Glutamatergic neuron (in vitro differentiated cells): ENCODE measurements at regions not wholly inside any gene's neighbourhood (a gene's known extent, or its start where the extent isn't known, plus 50 kb on each side); places are given as distances from the start of the nearest gene placed in this dataset.

Experiments used
- DNase-seq: peaks from one replicate; pipeline ENCODE4 v3.0.0; 2022
- H3K27ac Mint-ChIP-seq: one replicate; pipeline ENCODE4 v1.8.0; 2020; ENCODE audit warnings: mild to moderate bottlenecking, mixed read lengths, inconsistent platforms; ENCODE audit not compliant: unreplicated experiment
- H3K27me3 Mint-ChIP-seq: one replicate; pipeline ENCODE4 v1.8.0; 2020; ENCODE audit warnings: mild to moderate bottlenecking, moderate library complexity, mixed read lengths, inconsistent platforms; ENCODE audit not compliant: unreplicated experiment
- H3K36me3 Mint-ChIP-seq: one replicate; pipeline ENCODE4 v1.8.0; 2020; ENCODE audit warnings: mild to moderate bottlenecking, mixed read lengths, inconsistent platforms; ENCODE audit not compliant: unreplicated experiment
- H3K4me1 Mint-ChIP-seq: one replicate; pipeline ENCODE4 v1.8.0; 2020; ENCODE audit warnings: mild to moderate bottlenecking, low read depth, mixed read lengths, inconsistent platforms; ENCODE audit not compliant: unreplicated experiment
- H3K4me3 Mint-ChIP-seq: one replicate; pipeline ENCODE4 v1.8.0; 2020; ENCODE audit warnings: mild to moderate bottlenecking, mixed read lengths, inconsistent platforms; ENCODE audit not compliant: unreplicated experiment
- H3K9me3 Mint-ChIP-seq: one replicate; pipeline ENCODE4 v1.8.0; 2020; ENCODE audit warnings: mild to moderate bottlenecking, moderate library complexity, mixed read lengths, inconsistent platforms; ENCODE audit not compliant: unreplicated experiment
- CTCF ChIP-seq: fragments of 200-600 bp; sonication (generic); IDR thresholded peaks from one replicate; pipeline ENCODE4 v1.5.0; 2021; ENCODE audit not compliant: partially characterized antibody, unreplicated experiment

DNA sequence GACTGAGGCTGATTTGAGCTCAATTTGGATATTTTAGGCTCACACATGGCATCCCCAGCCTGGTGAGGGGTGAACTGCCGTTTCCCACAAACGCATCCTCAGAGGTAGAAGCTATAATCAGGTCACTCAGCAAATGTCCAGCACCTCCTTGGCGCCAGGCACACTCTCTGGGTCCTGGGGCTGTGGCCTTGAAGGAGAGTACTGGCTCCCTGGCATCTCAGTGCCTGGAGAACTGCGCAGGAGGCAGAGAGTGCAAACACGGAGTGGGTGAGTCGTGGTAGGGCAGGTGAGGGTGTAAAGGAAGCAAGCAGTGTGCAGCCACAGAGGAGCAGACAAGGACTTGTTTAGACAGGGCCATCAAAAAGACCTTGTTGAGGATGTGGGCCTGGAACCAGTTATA, 224.0 kb upstream of the ZNF32 start:
- no peak for TF ChIP-seq CTCF
- H3K4me1 Mint-ChIP-seq, result peaks cover 8% of the 10 kb centered on the region
- H3K36me3 Mint-ChIP-seq, result peaks cover 4% of the 10 kb centered on the region
- no peak for DNase-seq
- H3K27ac Mint-ChIP-seq, result no peak overlapping the region
- H3K4me3 Mint-ChIP-seq, result no peak overlapping the region
- H3K9me3 Mint-ChIP-seq, result no peaks in the 10 kb centered on the region
- H3K27me3 Mint-ChIP-seq, result no peaks in the 10 kb centered on the region

- no peaks in the 10 kb centered on the region for H3K9me3 Mint-ChIP-seq
- no peak overlapping the region for H3K27ac Mint-ChIP-seq
- no peak for TF ChIP-seq CTCF
- H3K4me3 Mint-ChIP-seq, result no peak overlapping the region
- H3K4me1 Mint-ChIP-seq, result peaks cover 8% of the 10 kb centered on the region
- peaks cover 8% of the 10 kb centered on the region for H3K36me3 Mint-ChIP-seq
- no peaks in the 10 kb centered on the region for H3K27me3 Mint-ChIP-seq
- DNase-seq, result no peak
Observed at GRCh38 chr10:43871545-43871944, 222.9 kb upstream of the ZNF32 start.

DNA sequence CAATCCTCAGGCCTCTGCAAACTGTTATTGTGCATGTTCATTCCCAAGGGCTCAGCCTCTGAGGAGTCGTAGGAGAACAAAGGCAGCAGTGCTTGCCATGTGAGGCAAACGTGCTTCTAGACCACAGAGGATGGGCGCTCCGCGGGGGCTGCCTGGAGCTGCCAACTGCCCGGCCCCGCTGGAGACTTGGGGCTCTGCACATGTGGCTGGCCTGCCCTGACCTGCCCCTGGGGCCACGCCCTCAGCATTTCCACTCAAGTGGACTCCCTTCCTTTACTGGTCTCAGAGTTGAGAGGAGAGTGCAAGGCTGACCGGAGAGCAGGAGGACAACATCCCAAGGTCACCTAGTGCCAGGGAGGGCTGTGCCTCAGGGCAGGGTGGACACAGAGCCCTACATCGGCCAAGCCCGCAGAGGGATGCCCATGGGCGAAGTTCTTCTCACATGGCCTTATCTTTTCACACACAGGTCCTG, 222.3 kb upstream of the ZNF32 start:
- Mint-ChIP-seq H3K4me1 (peaks cover 8% of the 10 kb centered on the region), H3K36me3 (peaks cover 8% of the 10 kb centered on the region), H3K27ac (no peak overlapping the region), H3K4me3 (no peak overlapping the region), H3K27me3 (peaks cover under 1% of the 10 kb centered on the region), H3K9me3 (no peaks in the 10 kb centered on the region)
- no peak for DNase-seq
- TF ChIP-seq CTCF, result no peak

GRCh38 chr10:43869669-43870322, 221.1 kb upstream of the ZNF32 start:
- Mint-ChIP-seq H3K27me3 (peaks cover 5% of the 10 kb centered on the region), H3K27ac (no peak overlapping the region), H3K4me1 (peaks cover 12% of the 10 kb centered on the region), H3K4me3 (no peak overlapping the region), H3K36me3 (peaks cover 8% of the 10 kb centered on the region), H3K9me3 (no peaks in the 10 kb centered on the region)
- no peak for TF ChIP-seq CTCF
- DNase-seq, result no peak

- H3K36me3 Mint-ChIP-seq, result peaks cover 8% of the 10 kb centered on the region
Observed at GRCh38 chr10:43868952-43869351, 220.3 kb upstream of the ZNF32 start.

More at GRCh38 chr10:43868952-43869351, 220.3 kb upstream of the ZNF32 start:
- Mint-ChIP-seq H3K27me3 (peaks cover 5% of the 10 kb centered on the region), H3K9me3 (no peaks in the 10 kb centered on the region), H3K4me1 (peaks cover 12% of the 10 kb centered on the region), H3K4me3 (no peak overlapping the region), H3K27ac (no peak overlapping the region)
- no peak for TF ChIP-seq CTCF
- DNase-seq, result no peak
